GM10248 (cell line): ENCODE measurements at regions not wholly inside any gene's neighbourhood (a gene's known extent, or its start where the extent isn't known, plus 50 kb on each side); places are given as distances from the start of the nearest gene placed in this dataset.
"Not testable (repeated sequence)": the region's sequence is repeated elsewhere in the genome, so short reads cannot be mapped to it uniquely, and the experiment has no call there.

Experiments
- CTCF ChIA-PET: fragments of 300-600 bp; sonication (Branson Sonifier 250); formaldehyde crosslinking; extraction: SDS; loops from one replicate; lab custom pipeline; 2021; ENCODE audit warnings: antibody characterized with exemption; lab: Yijun Ruan, JAX
- POLR2A ChIA-PET: fragments of 350-650 bp; sonication (Branson Sonifier 250); formaldehyde crosslinking; extraction: SDS; loops from one replicate; lab custom pipeline; 2020; ENCODE audit warnings: antibody characterized with exemption; lab: Yijun Ruan, JAX
- DNase-seq: peaks from one replicate; pipeline ENCODE4 v3.0.0; 2012; ENCODE audit errors: extremely low spot score
- CTCF ChIP-seq: IDR thresholded peaks from 2 replicates; pipeline ENCODE4 v1.5.1; 2012; ENCODE audit warnings: mild to moderate bottlenecking, low read depth; ENCODE audit errors: extremely low read depth, missing control alignments, control extremely low read depth

GRCh38 chr1:9444532-9444931 is 94.7 kb upstream of the SLC25A33 start:
- DNase-seq: no peak

GRCh38 chr1:9445081-9445480 is 94.2 kb upstream of the SLC25A33 start:
- POLR2A ChIA-PET, DNase-seq: not testable (repeated sequence)
- CTCF ChIA-PET: interaction anchor here (1.0 to 2.5 kb wide), 2 partner anchors 11 to 178 kb away, joined by 4 to 12 read pairs; no protein-coding TSS in a partner anchor

More at GRCh38 chr1:9444532-9444931, 94.7 kb upstream of the SLC25A33 start:
- ChIA-PET POLR2A (no interaction called here), CTCF (no interaction called here)
- TF ChIP-seq CTCF: no peak

- POLR2A ChIA-PET: no interaction called here
- no peak for TF ChIP-seq CTCF
- no peak for DNase-seq
- CTCF ChIA-PET: interaction anchor here (0.9 to 2.5 kb wide), 4 partner anchors 8 to 181 kb away, joined by 3 to 12 read pairs (median 4); no protein-coding TSS in a partner anchor
Measured at GRCh38 chr1:9447215-9447960, 91.9 kb upstream of the SLC25A33 start.

GRCh38 chr1:9448132-9449109 is 90.8 kb upstream of the SLC25A33 start:
- ChIA-PET POLR2A (no interaction called here), CTCF (interaction anchor here (0.9 to 1.8 kb wide), 3 partner anchors 14 to 182 kb away, joined by 3 to 4 read pairs (median 3); no protein-coding TSS in a partner anchor)
- TF ChIP-seq CTCF: no peak

GRCh38 chr1:9449110-9449627 is 90.1 kb upstream of the SLC25A33 start:
- no peak for TF ChIP-seq CTCF
- no peak for DNase-seq
- ChIA-PET POLR2A (no interaction called here), CTCF (interaction anchor here (1.8 to 3.4 kb wide), 2 partner anchors 42 to 160 kb away, joined by 4 to 21 read pairs; no protein-coding TSS in a partner anchor)

More at GRCh38 chr1:9448132-9449109, 90.8 kb upstream of the SLC25A33 start:
- no peak for DNase-seq

GRCh38 chr1:9449976-9450696 is 89.1 kb upstream of the SLC25A33 start:
- no peak for TF ChIP-seq CTCF
- POLR2A ChIA-PET: no interaction called here
- CTCF ChIA-PET: interaction anchor here (0.6 to 3.4 kb wide), 3 partner anchors 11 to 183 kb away, joined by 3 to 21 read pairs (median 4); no protein-coding TSS in a partner anchor
- DNase-seq: no peak
